ENCODE measurements at regions not wholly inside any gene's neighbourhood (a gene's known extent, or its start where the extent isn't known, plus 50 kb on each side); places are given as distances from the start of the nearest gene placed in this dataset.

DNA sequence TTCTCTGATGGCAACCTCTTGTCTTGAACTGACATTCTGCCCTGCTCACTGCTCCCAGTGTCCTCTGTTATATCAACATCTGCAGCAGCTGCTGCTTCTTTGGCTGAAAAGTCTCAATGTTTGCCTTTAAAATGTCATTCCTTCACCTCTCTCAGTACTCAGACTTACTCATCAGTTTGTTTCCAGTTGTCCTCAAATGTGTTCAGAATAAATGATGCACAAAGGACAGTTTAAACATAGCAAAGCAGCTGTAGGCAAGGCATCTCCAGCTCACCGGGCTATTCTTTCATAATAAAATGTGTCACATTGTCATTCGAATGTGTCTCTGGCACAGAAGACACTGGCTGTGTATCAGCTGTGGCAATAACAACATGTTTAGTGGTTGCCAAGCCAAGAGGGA lies 590.9 kb upstream of the ZNF608 start:
- no peak for TF ChIP-seq POLR2A (IDR thresholded peaks at IDR 0.05; ENCODE audit: low read length)
- no peak for TF ChIP-seq GATA1 (IDR thresholded peaks at IDR 0.05; ENCODE audit: low read depth, low read length)

Measured in erythroblast (primary cell).